ENCODE measurements at regions not wholly inside any gene's neighbourhood (a gene's known extent, or its start where the extent isn't known, plus 50 kb on each side); places are given as distances from the start of the nearest gene placed in this dataset.

DNA sequence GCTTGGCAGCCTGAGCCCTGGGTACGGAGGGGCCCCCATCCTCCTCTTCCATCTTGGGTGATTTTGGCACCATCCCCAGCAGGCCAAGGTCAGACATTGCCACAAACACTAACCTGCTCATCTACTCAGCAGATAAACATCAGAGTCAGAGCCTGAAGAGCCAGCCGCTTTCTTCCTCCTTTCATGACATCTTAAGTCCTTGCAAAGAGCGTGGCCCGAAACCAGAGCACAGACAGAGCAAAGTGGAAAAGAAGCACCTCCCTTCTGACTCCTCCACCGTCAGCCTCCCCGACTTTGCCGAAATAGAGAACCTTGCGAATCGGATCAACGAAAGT lies 60.4 kb upstream of the RPH3AL start:
- ChIA-PET POLR2A (interaction anchor here (0.6 kb wide), 2 partner anchors 138 to 204 kb away, joined by 3 to 4 read pairs; no protein-coding TSS in a partner anchor), CTCF (ENCODE audit: low intra/inter-chr PET ratio) (interaction anchor here (1.3 to 2.1 kb wide), 2 partner anchors 275 to 288 kb away, joined by 4 to 14 read pairs; no protein-coding TSS in a partner anchor)
- H3K4me3 ChIP-seq, result no peak overlapping the region
- no peaks in the 10 kb centered on the region for H4K20me1 ChIP-seq (replicated peaks; ENCODE audit: control insufficient read depth, insufficient read depth, low read length)
- no peaks in the 10 kb centered on the region for H3K79me2 ChIP-seq (ENCODE audit: control insufficient read depth, insufficient read depth, low read length)
- peaks cover 7 to 20% of the 10 kb centered on the region in 2 experiments; a peak in 4 of 5 replicates for H3K4me1 ChIP-seq (replicated peaks in 1 of 2; ENCODE audit: control insufficient read depth in 2 of 2, insufficient read depth in 2 of 2, low read length in 2 of 2)
- H2AFZ ChIP-seq (ENCODE audit: low read depth, low read length), result no peak overlapping the region
- 42% methylated on average over 4 of the region's 10 CpGs for WGBS (ENCODE audit: insufficient coverage, low coverage, missing lambda C conversion rate)
- in situ Hi-C loops (cut with MboI) (loop anchor here (5.0 kb wide), 1 partner anchor 289 kb away; no protein-coding TSS in a partner anchor), intact Hi-C loops (cut with micrococcal nuclease) (loop anchor here (5.0 kb wide), 2 partner anchors 569 to 584 kb away; partner anchors contain the start of gene TIMM22)
- peaks cover 0 to 22% of the 10 kb centered on the region in 2 experiments; a peak in 2 of 5 replicates for H3K27me3 ChIP-seq (ENCODE audit: control insufficient read depth in 2 of 2, insufficient read depth in 2 of 2, low read length in 2 of 2)
- no peak for TF ChIP-seq FOSL1 (tag; conservative IDR thresholded peaks at IDR 0.05)
- no peak for TF ChIP-seq MBD2 (IDR thresholded peaks at IDR 0.05; ENCODE audit: borderline replicate concordance, low read depth)
- H3K9me1 ChIP-seq (ENCODE audit: control insufficient read depth, insufficient read depth, low read length), result no peaks in the 10 kb centered on the region
- ATAC-seq (no peak), FAIRE-seq (no peak), DNase-seq (ENCODE audit: extremely low read depth in 1 of 4, low spot score in 3 of 4) (no peak)
- H3K9me3 ChIP-seq (replicated peaks; ENCODE audit: control insufficient read depth, insufficient read depth, low read depth, low read length), result no peaks in the 10 kb centered on the region
- H3K36me3 ChIP-seq (ENCODE audit: control insufficient read depth, insufficient read depth, low read length), result no peaks in the 10 kb centered on the region
- BruUV-seq (replicated peaks), result no TSS peak
- H3K9ac ChIP-seq (ENCODE audit: insufficient read depth in 1 of 2, low read depth in 2 of 2, low read length in 2 of 2), result no peak overlapping the region
- H3K4me2 ChIP-seq (ENCODE audit: insufficient read depth, low read length), result no peak overlapping the region
- H3K27ac ChIP-seq (ENCODE audit: extremely low read depth, low read depth, low read length), result no peak overlapping the region

GRCh38 chr17:412211-413015 lies 59.8 kb upstream of the RPH3AL start:
- Histone ChIP-seq H3K4me2 (ENCODE audit: insufficient read depth, low read length) (no peak overlapping the region), H3K4me1 (replicated peaks in 1 of 2; ENCODE audit: control insufficient read depth in 2 of 2, insufficient read depth in 2 of 2, low read length in 2 of 2) (peaks cover 7 to 20% of the 10 kb centered on the region in 2 experiments; a peak in 4 of 5 replicates), H3K9me1 (ENCODE audit: control insufficient read depth, insufficient read depth, low read length) (no peaks in the 10 kb centered on the region), H3K36me3 (ENCODE audit: control insufficient read depth, insufficient read depth, low read length) (no peaks in the 10 kb centered on the region), H3K9ac (ENCODE audit: insufficient read depth in 1 of 2, low read depth in 2 of 2, low read length in 2 of 2) (0 out of 4 replicates have a peak overlapping the region, but pooled peaks of 1 of the 2 experiments have one; percentile 11), H3K4me3 (no peak overlapping the region), H4K20me1 (replicated peaks; ENCODE audit: control insufficient read depth, insufficient read depth, low read length) (no peaks in the 10 kb centered on the region), H2AFZ (ENCODE audit: low read depth, low read length) (no peak overlapping the region), H3K9me3 (replicated peaks; ENCODE audit: control insufficient read depth, insufficient read depth, low read depth, low read length) (no peaks in the 10 kb centered on the region), H3K27ac (ENCODE audit: extremely low read depth, low read depth, low read length) (no peak overlapping the region), H3K79me2 (ENCODE audit: control insufficient read depth, insufficient read depth, low read length) (no peaks in the 10 kb centered on the region), H3K27me3 (ENCODE audit: control insufficient read depth in 2 of 2, insufficient read depth in 2 of 2, low read length in 2 of 2) (peaks cover 0 to 17% of the 10 kb centered on the region in 2 experiments; a peak in 2 of 5 replicates)
- WGBS (ENCODE audit: insufficient coverage, low coverage, missing lambda C conversion rate), result 15% methylated on average over 8 of the region's 15 CpGs
- BruUV-seq (replicated peaks), result no TSS peak
- POLR2A ChIA-PET, result interaction anchor here (0.6 to 1.1 kb wide), 4 partner anchors 139 to 379 kb away, joined by 3 to 4 read pairs (median 3); no protein-coding TSS in a partner anchor
- peak; percentile 88 for FAIRE-seq
- in situ Hi-C loops (cut with MboI) (loop anchor here (5.0 kb wide), 1 partner anchor 290 kb away; no protein-coding TSS in a partner anchor), intact Hi-C loops (cut with micrococcal nuclease) (loop anchor here (1.0 to 5.0 kb wide), 3 partner anchors 288 to 585 kb away; partner anchors contain the start of gene TIMM22)
- 0 out of 3 replicates have a peak, but pooled peaks have one; percentile 43 for ATAC-seq
- peak; percentile 17 to 62 (median 24) for DNase-seq (ENCODE audit: extremely low read depth in 1 of 4, low spot score in 3 of 4)
- CTCF ChIA-PET (ENCODE audit: low intra/inter-chr PET ratio), result interaction anchor here (0.6 to 2.1 kb wide), 9 partner anchors 18 to 702 kb away, joined by 3 to 14 read pairs (median 3); no protein-coding TSS in a partner anchor
- no peak for TF ChIP-seq SNIP1 (IDR thresholded peaks at IDR 0.05; ENCODE audit: low read depth)
- TF ChIP-seq PTTG1 (tag; IDR thresholded peaks at IDR 0.05; ENCODE audit: low read depth), result no peak
- peak; percentile 57 for TF ChIP-seq MEIS2 (IDR thresholded peaks at IDR 0.05; ENCODE audit: partially characterized antibody)
- peak; percentile 47; the same call in 1 of the 2 replicates for TF ChIP-seq DEAF1 (CRISPR knock-in tag; IDR thresholded peaks at IDR 0.05)
- TF ChIP-seq SMC3 (conservative IDR thresholded peaks at IDR 0.05; ENCODE audit: insufficient read depth, low read depth, low read length), result peak; percentile 74
- TF ChIP-seq TAF7 (tag; IDR thresholded peaks at IDR 0.05), result no peak
- TF ChIP-seq RB1 (IDR thresholded peaks at IDR 0.05; ENCODE audit: low read depth), result 0 out of 2 replicates have a peak, but pooled peaks have one; percentile 9
- TF ChIP-seq RAD21 (CRISPR knock-in tag; conservative IDR thresholded peaks at IDR 0.05 in 1 of 2, IDR thresholded peaks at IDR 0.05 in 1 of 2), result peak; percentile 69 to 85
- TF ChIP-seq RBM22 (IDR thresholded peaks at IDR 0.05; ENCODE audit: low read depth, low read length, poor library complexity, severe bottlenecking), result no peak
- TF ChIP-seq ZFX (CRISPR knock-in tag; IDR thresholded peaks at IDR 0.05), result no peak

Data from K562 (cell line).